ENCODE measurements at regions not wholly inside any gene's neighbourhood (a gene's known extent, or its start where the extent isn't known, plus 50 kb on each side); places are given as distances from the start of the nearest gene placed in this dataset.

- TF ChIP-seq CTCF (IDR thresholded peaks at IDR 0.05) (no peak), POLR2A (IDR thresholded peaks at IDR 0.05) (no peak)
Measured at GRCh38 chr6:3510617-3511016, 53.8 kb upstream of the SLC22A23 start.

All from testis (tissue), 2 donors.